GM23248 (cell line): ENCODE measurements at regions not wholly inside any gene's neighbourhood (a gene's known extent, or its start where the extent isn't known, plus 50 kb on each side); places are given as distances from the start of the nearest gene placed in this dataset.

Experiments used
- DNase-seq: peaks from one replicate; pipeline ENCODE4 v3.0.0-alpha.2; 2015
- H2AFZ ChIP-seq: fragments of 200-600 bp; sonication (generic); 2 replicates; pipeline ENCODE4 v1.6.1; 2016; ENCODE audit warnings: antibody characterized with exemption
- H3F3A ChIP-seq: fragments of 200-600 bp; sonication (generic); 2 replicates; pipeline ENCODE4 v1.6.1; 2016; ENCODE audit warnings: mild to moderate bottlenecking, antibody characterized with exemption, mixed run types; ENCODE audit not compliant: insufficient read depth
- H3K27ac ChIP-seq: fragments of 200-600 bp; sonication (generic); 2 replicates; pipeline ENCODE4 v1.5.1; 2016; ENCODE audit warnings: mild to moderate bottlenecking
- H3K27me3 ChIP-seq: fragments of 200-600 bp; sonication (generic); replicated peaks from 2 replicates; pipeline ENCODE4 v1.6.1; 2016; ENCODE audit warnings: mild to moderate bottlenecking; ENCODE audit not compliant: insufficient read depth
- H3K36me3 ChIP-seq: fragments of 200-600 bp; sonication (generic); 2 replicates; pipeline ENCODE4 v1.6.1; 2016; ENCODE audit warnings: low read depth, mild to moderate bottlenecking
- H3K4me1 ChIP-seq: fragments of 200-600 bp; sonication (generic); 2 replicates; pipeline ENCODE4 v1.6.1; 2016; ENCODE audit warnings: mild to moderate bottlenecking; ENCODE audit not compliant: insufficient read depth
- H3K4me2 ChIP-seq: fragments of 200-600 bp; sonication (generic); one replicate; pipeline ENCODE4 v1.6.1; 2016; ENCODE audit warnings: mild to moderate bottlenecking; ENCODE audit not compliant: unreplicated experiment
- H3K4me3 ChIP-seq: fragments of 200-600 bp; sonication (generic); 2 replicates; pipeline ENCODE4 v1.5.1; 2016; ENCODE audit warnings: mild to moderate bottlenecking
- H3K79me2 ChIP-seq: fragments of 200-600 bp; sonication (generic); 2 replicates; pipeline ENCODE4 v1.6.1; 2016; ENCODE audit warnings: mild to moderate bottlenecking; ENCODE audit not compliant: insufficient read depth
- H3K9ac ChIP-seq: fragments of 200-600 bp; sonication (generic); 2 replicates; pipeline ENCODE4 v1.6.1; 2016; ENCODE audit warnings: mild to moderate bottlenecking
- H3K9me2 ChIP-seq: fragments of 200-600 bp; sonication (generic); 2 replicates; pipeline ENCODE4 v1.6.1; 2016; ENCODE audit warnings: mixed run types, mild to moderate bottlenecking, moderate library complexity; ENCODE audit not compliant: insufficient read depth
- H3K9me3 ChIP-seq: fragments of 200-600 bp; sonication (generic); one replicate; pipeline ENCODE4 v1.6.1; 2017; ENCODE audit warnings: low read depth
- H4K20me1 ChIP-seq: fragments of 200-600 bp; sonication (generic); 2 replicates; pipeline ENCODE4 v1.6.0; 2016; ENCODE audit not compliant: insufficient read depth
- EZH2 ChIP-seq: fragments of 200-600 bp; sonication (generic); IDR thresholded peaks from 2 replicates; pipeline ENCODE4 v1.6.1; 2018; ENCODE audit warnings: antibody characterized with exemption, mild to moderate bottlenecking; ENCODE audit not compliant: insufficient read depth, poor library complexity, severe bottlenecking
- EZH2phosphoT487 ChIP-seq: fragments of 200-600 bp; sonication (generic); IDR thresholded peaks from 2 replicates; pipeline ENCODE4 v1.6.1; 2018; ENCODE audit warnings: antibody characterized with exemption, moderate library complexity, mild to moderate bottlenecking, low read depth; ENCODE audit not compliant: insufficient read depth
- WGBS, 2 experiments: methylation state at CpG; one replicate each; pipeline ENCODE4 v1.1.6; 2015 to 2017; ENCODE audit warnings: low lambda C conversion rate in 2 of 2, low coverage in 1 of 2; ENCODE audit errors: missing lambda C conversion rate in 2 of 2; 5-methylcytosine and 5-hydroxymethylcytosine counted together
- in situ Hi-C: fragments of 300-500 bp; cut with MboI; formaldehyde crosslinking; loops from 2 replicates; pipeline ENCODE4 v1.15.0; 2020

- no peak for TF ChIP-seq EZH2
- no peak for TF ChIP-seq EZH2phosphoT487
- H3K4me3 ChIP-seq, result no peak overlapping the region
- H3K79me2 ChIP-seq, result no peaks in the 10 kb centered on the region
- H2AFZ ChIP-seq, result no peak overlapping the region
- in situ Hi-C loops, result no loop called here
- WGBS, 2 experiments, result 93 to 98% methylated on average over 2 of the region's 2 CpGs
- no peak overlapping the region for H3K27ac ChIP-seq
- H3K27me3 ChIP-seq, result no peaks in the 10 kb centered on the region
- DNase-seq, result no peak
- H3K36me3 ChIP-seq, result no peaks in the 10 kb centered on the region
- H3F3A ChIP-seq, result no peaks in the 10 kb centered on the region
- no peaks in the 10 kb centered on the region for H3K9me3 ChIP-seq
- no peak overlapping the region for H3K9ac ChIP-seq
- no peak overlapping the region for H3K4me2 ChIP-seq
- no peaks in the 10 kb centered on the region for H3K4me1 ChIP-seq
- no peaks in the 10 kb centered on the region for H3K9me2 ChIP-seq
- H4K20me1 ChIP-seq, result no peaks in the 10 kb centered on the region
Measured at GRCh38 chr2:113807721-113808120, 51.3 kb upstream of the SLC35F5 start.

DNA sequence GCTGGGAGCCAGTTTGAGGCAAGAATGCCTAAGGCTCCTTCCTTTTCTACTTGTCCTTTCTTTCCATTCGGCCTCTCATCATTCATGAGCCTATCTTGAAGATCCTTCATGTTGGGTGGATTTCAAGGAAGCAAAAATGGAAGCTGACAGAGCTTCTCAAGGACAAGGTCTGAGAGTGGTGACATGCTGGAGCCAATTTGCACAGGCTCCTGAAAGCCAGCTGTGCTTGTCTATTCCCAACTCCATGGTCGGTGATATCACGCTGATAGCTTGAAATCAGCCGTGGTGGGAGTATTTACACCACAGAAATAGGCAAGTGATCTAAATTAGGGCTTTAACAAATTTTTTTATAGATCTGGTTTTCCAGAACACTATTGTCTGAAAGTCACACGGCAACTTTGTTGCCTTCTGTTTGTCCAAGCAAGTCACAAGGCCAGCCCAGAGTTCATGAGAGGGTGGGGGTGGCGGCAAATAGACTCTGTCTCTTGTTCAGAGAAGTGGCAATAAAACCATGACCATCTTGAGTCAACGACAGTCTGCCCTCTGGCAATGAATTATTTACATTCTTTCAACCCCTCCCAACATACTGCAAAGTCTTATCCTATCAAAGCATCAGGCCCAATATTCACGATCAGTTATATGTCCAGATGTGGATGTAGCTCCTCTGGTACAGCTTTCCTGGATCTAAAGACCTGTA, 49.9 kb upstream of the SLC35F5 start:
- Histone ChIP-seq H3F3A (no peaks in the 10 kb centered on the region), H2AFZ (0 out of 2 replicates have a peak overlapping the region, but pooled peaks have one; percentile 8), H3K4me1 (no peaks in the 10 kb centered on the region), H4K20me1 (no peaks in the 10 kb centered on the region), H3K9ac (no peak overlapping the region), H3K4me3 (no peak overlapping the region), H3K4me2 (no peak overlapping the region), H3K27ac (no peak overlapping the region), H3K79me2 (no peaks in the 10 kb centered on the region), H3K27me3 (no peaks in the 10 kb centered on the region), H3K36me3 (no peaks in the 10 kb centered on the region), H3K9me2 (no peaks in the 10 kb centered on the region), H3K9me3 (no peaks in the 10 kb centered on the region)
- TF ChIP-seq EZH2phosphoT487 (no peak), EZH2 (no peak)
- in situ Hi-C loops, result no loop called here
- WGBS, 2 experiments, result 68 to 74% methylated on average over 8 of the region's 8 CpGs
- DNase-seq, result no peak
